RCC 7860 (cell line): ENCODE measurements at regions not wholly inside any gene's neighbourhood (a gene's known extent, or its start where the extent isn't known, plus 50 kb on each side); places are given as distances from the start of the nearest gene placed in this dataset.
A peak's percentile ranks its signal among the peaks of the same experiment; 100 is the strongest.

Source experiments
- DNase-seq: peaks from one replicate; pipeline ENCODE4 v3.0.0-alpha.2; 2015; ENCODE audit warnings: low spot score
- FAIRE-seq: peaks from 2 replicates; lab custom pipeline; 2012; peaks lifted over from hg19 to GRCh38; lab: Jason Lieb, UNC

GRCh38 chr2:120580709-120581108, 155.0 kb upstream of the GLI2 start:
- FAIRE-seq = no peak
- DNase-seq = no peak

- FAIRE-seq (no peak), DNase-seq (no peak)
These were observed 152.5 kb upstream of the GLI2 start for GRCh38 chr2:120583121-120583520.

- FAIRE-seq (no peak), DNase-seq (no peak)
These were observed 151.7 kb upstream of the GLI2 start for GRCh38 chr2:120583851-120584570.

- FAIRE-seq (no peak), DNase-seq (no peak)
These were observed 149.0 kb upstream of the GLI2 start for GRCh38 chr2:120586507-120587278.

- FAIRE-seq = no peak
- no peak for DNase-seq
These were observed 148.2 kb upstream of the GLI2 start for GRCh38 chr2:120587279-120587996.

GRCh38 chr2:120587997-120588336, 147.7 kb upstream of the GLI2 start:
- FAIRE-seq = no peak
- no peak for DNase-seq

GRCh38 chr2:120589771-120590608, 145.7 kb upstream of the GLI2 start:
- peak; percentile 51 for FAIRE-seq
- peak; percentile 82 for DNase-seq

GRCh38 chr2:120590841-120591240, 144.8 kb upstream of the GLI2 start:
- FAIRE-seq (no peak), DNase-seq (no peak)

GRCh38 chr2:120591572-120591971, 144.1 kb upstream of the GLI2 start:
- DNase-seq (no peak), FAIRE-seq (no peak)

GRCh38 chr2:120592084-120592483, 143.6 kb upstream of the GLI2 start:
- no peak for FAIRE-seq
- no peak for DNase-seq

- DNase-seq = no peak
- FAIRE-seq = no peak
These were observed 141.6 kb upstream of the GLI2 start for GRCh38 chr2:120593921-120594686.

- DNase-seq (no peak), FAIRE-seq (no peak)
These were observed 140.6 kb upstream of the GLI2 start for GRCh38 chr2:120594856-120595685.

GRCh38 chr2:120595739-120596138, 139.9 kb upstream of the GLI2 start:
- DNase-seq = no peak
- FAIRE-seq = no peak

- FAIRE-seq = no peak
These were observed 139.4 kb upstream of the GLI2 start for GRCh38 chr2:120596191-120596811.

GRCh38 chr2:120596990-120597594, 138.6 kb upstream of the GLI2 start:
- DNase-seq (no peak), FAIRE-seq (no peak)

More at GRCh38 chr2:120596191-120596811, 139.4 kb upstream of the GLI2 start:
- no peak for DNase-seq

- FAIRE-seq (no peak), DNase-seq (no peak)
These were observed 138.0 kb upstream of the GLI2 start for GRCh38 chr2:120597595-120598193.

GRCh38 chr2:120598416-120598815, 137.3 kb upstream of the GLI2 start:
- FAIRE-seq (no peak), DNase-seq (no peak)

- FAIRE-seq (no peak), DNase-seq (no peak)
These were observed 136.6 kb upstream of the GLI2 start for GRCh38 chr2:120599072-120599471.
